ENCODE measurements at regions not wholly inside any gene's neighbourhood (a gene's known extent, or its start where the extent isn't known, plus 50 kb on each side); places are given as distances from the start of the nearest gene placed in this dataset.

- TF ChIP-seq FOSL2 (IDR thresholded peaks at IDR 0.05) (no peak), FOSL2 (CRISPR knock-in tag; IDR thresholded peaks at IDR 0.05) (no peak), NPAS2 (CRISPR knock-in tag; IDR thresholded peaks at IDR 0.05; ENCODE audit: borderline replicate concordance) (no peak), EHF (CRISPR knock-in tag; IDR thresholded peaks at IDR 0.05) (no peak)
- ATAC-seq: no peak
- H3K4me2 ChIP-seq: no peak overlapping the region
- H3K4me3 ChIP-seq: no peak overlapping the region
- 11% methylated on average over 3 of the region's 6 CpGs for WGBS (ENCODE audit: missing lambda C conversion rate)
- FAIRE-seq: no peak
- H3K27ac ChIP-seq: no peak overlapping the region
- H3K4me1 ChIP-seq: no peaks in the 10 kb centered on the region
- no peaks in the 10 kb centered on the region for H3K9me3 ChIP-seq
- ChIA-PET POLR2A (no interaction called here), CTCF (no interaction called here)
- no peak for DNase-seq (ENCODE audit: low read depth in 1 of 2, low spot score in 1 of 2)
These were observed 319.9 kb upstream of the GRM7 start for GRCh38 chr3:6540981-6541380.

GRCh38 chr3:6542795-6543194 lies 318.1 kb upstream of the GRM7 start:
- Histone ChIP-seq H3K27ac (no peak overlapping the region), H3K4me2 (no peak overlapping the region), H3K4me1 (no peaks in the 10 kb centered on the region), H3K9me3 (no peaks in the 10 kb centered on the region), H3K4me3 (no peak overlapping the region)
- ATAC-seq (no peak), DNase-seq (ENCODE audit: low read depth in 1 of 2, low spot score in 1 of 2) (no peak), FAIRE-seq (no peak)
- ChIA-PET POLR2A (no interaction called here), CTCF (no interaction called here)
- 1% methylated on average over 3 of the region's 3 CpGs for WGBS (ENCODE audit: missing lambda C conversion rate)
- no peak for TF ChIP-seq NFE2L2 (conservative IDR thresholded peaks at IDR 0.05; ENCODE audit: low read length)
- TF ChIP-seq ZC3H11A (IDR thresholded peaks at IDR 0.05): no peak
- no peak for TF ChIP-seq HOXA7 (CRISPR knock-in tag; IDR thresholded peaks at IDR 0.05)
- TF ChIP-seq FOSL2 (IDR thresholded peaks at IDR 0.05): no peak
- no peak for TF ChIP-seq FOSL2 (CRISPR knock-in tag; IDR thresholded peaks at IDR 0.05)
- TF ChIP-seq FOXS1 (CRISPR knock-in tag; IDR thresholded peaks at IDR 0.05): no peak
- TF ChIP-seq KDM5A (IDR thresholded peaks at IDR 0.05): no peak
- TF ChIP-seq USF2 (IDR thresholded peaks at IDR 0.05): no peak
- no peak for TF ChIP-seq POLR2AphosphoS2 (conservative IDR thresholded peaks at IDR 0.05; ENCODE audit: low read length)
- no peak for TF ChIP-seq HDAC2 (IDR thresholded peaks at IDR 0.05)
- no peak for TF ChIP-seq ELK1 (IDR thresholded peaks at IDR 0.05; ENCODE audit: low read depth, low read length)
- TF ChIP-seq E2F6 (IDR thresholded peaks at IDR 0.05; ENCODE audit: borderline replicate concordance, low read depth): no peak
- TF ChIP-seq RFX5 (IDR thresholded peaks at IDR 0.05): no peak
- no peak for TF ChIP-seq NPAS2 (CRISPR knock-in tag; IDR thresholded peaks at IDR 0.05; ENCODE audit: borderline replicate concordance)

GRCh38 chr3:6549296-6549695 lies 311.6 kb upstream of the GRM7 start:
- Histone ChIP-seq H3K4me2 (no peak overlapping the region), H3K4me1 (no peaks in the 10 kb centered on the region), H3K9me3 (0 out of 3 replicates have a peak, but pooled peaks cover 6% of the 10 kb centered on the region), H3K27ac (no peak overlapping the region), H3K4me3 (no peak overlapping the region)
- FAIRE-seq (no peak), ATAC-seq (no peak), DNase-seq (ENCODE audit: low read depth in 1 of 2, low spot score in 1 of 2) (no peak)
- TF ChIP-seq NR3C1 (IDR thresholded peaks at IDR 0.05) (no peak), CHD2 (IDR thresholded peaks at IDR 0.05; ENCODE audit: low read length, partially characterized antibody) (no peak), HES2 (IDR thresholded peaks at IDR 0.05) (no peak), FOSB (CRISPR knock-in tag; IDR thresholded peaks at IDR 0.05) (no peak), RCOR1 (IDR thresholded peaks at IDR 0.05; ENCODE audit: low read depth, low read length) (no peak), ZSCAN20 (CRISPR knock-in tag; IDR thresholded peaks at IDR 0.05) (no peak), CBX2 (IDR thresholded peaks at IDR 0.05; ENCODE audit: borderline replicate concordance, low read depth) (no peak)
- ChIA-PET POLR2A (no interaction called here), CTCF (no interaction called here)
- 6% methylated on average over 4 of the region's 4 CpGs for WGBS (ENCODE audit: missing lambda C conversion rate)

All from A549 (cell line).